ENCODE measurements at regions not wholly inside any gene's neighbourhood (a gene's known extent, or its start where the extent isn't known, plus 50 kb on each side); places are given as distances from the start of the nearest gene placed in this dataset.
"Not testable (repeated sequence)": the region's sequence is repeated elsewhere in the genome, so short reads cannot be mapped to it uniquely, and the experiment has no call there.

DNA sequence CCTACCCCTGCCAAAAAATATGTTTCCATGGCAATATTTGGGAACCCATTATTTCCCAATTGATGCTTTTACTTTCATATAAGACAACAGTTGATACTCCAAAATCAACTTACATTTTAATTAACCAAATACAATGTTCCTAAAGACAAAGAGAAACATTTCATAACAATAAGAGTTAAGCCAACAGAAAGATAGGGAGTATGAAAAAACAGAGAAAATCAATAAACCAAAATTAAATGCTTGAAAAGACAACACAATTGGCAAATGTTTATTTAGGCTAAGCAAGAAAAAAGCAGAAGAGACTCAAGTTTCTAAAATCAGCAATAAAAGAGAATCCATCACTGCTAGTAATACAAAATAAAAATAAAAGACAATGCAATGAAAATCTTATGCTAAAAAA is 123.1 kb upstream of the VPREB1 start:
- no peak for TF ChIP-seq CTCF (IDR thresholded peaks at IDR 0.05; ENCODE audit: insufficient read depth, low read length)
- no peak overlapping the region for H3K4me3 ChIP-seq (ENCODE audit: low read depth, low read length)
- DNase-seq (ENCODE audit: low read depth), result no peak

- no peak for DNase-seq (ENCODE audit: low read depth)
- H3K4me3 ChIP-seq (ENCODE audit: low read depth, low read length), result no peak overlapping the region
- no peak for TF ChIP-seq CTCF (IDR thresholded peaks at IDR 0.05; ENCODE audit: insufficient read depth, low read length)
These were observed 124.4 kb upstream of the VPREB1 start for GRCh38 chr22:22120160-22120559.

DNA sequence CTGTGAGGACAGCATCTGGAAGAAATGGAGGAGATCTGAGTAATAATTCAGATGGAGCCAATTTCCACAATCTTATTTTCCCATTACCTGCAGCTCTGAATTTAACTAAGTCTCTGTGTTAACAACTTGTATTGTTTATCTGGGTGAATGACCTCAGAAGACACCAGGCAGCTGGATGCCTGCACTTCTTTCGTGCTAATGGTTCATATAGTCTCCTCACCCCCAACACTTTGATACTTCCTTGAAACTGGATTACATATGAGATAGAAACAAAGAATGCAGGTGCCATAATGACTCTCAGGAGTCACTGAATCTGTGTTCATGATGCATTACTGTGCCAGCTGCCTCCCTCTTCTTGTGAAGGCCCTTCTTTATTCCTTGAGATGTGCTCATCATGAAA is 125.6 kb upstream of the VPREB1 start:
- no peak for TF ChIP-seq CTCF (IDR thresholded peaks at IDR 0.05; ENCODE audit: insufficient read depth, low read length)
- no peak for DNase-seq (ENCODE audit: low read depth)
- H3K4me3 ChIP-seq (ENCODE audit: low read depth, low read length), result no peak overlapping the region

- not testable (repeated sequence) for H3K4me3 ChIP-seq (ENCODE audit: low read depth, low read length); DNase-seq (ENCODE audit: low read depth)
These were observed 126.6 kb upstream of the VPREB1 start for GRCh38 chr22:22117864-22118544.

GRCh38 chr22:22116997-22117770 is 127.4 kb upstream of the VPREB1 start:
- not testable (repeated sequence) for DNase-seq (ENCODE audit: low read depth); H3K4me3 ChIP-seq (ENCODE audit: low read depth, low read length)

DNA sequence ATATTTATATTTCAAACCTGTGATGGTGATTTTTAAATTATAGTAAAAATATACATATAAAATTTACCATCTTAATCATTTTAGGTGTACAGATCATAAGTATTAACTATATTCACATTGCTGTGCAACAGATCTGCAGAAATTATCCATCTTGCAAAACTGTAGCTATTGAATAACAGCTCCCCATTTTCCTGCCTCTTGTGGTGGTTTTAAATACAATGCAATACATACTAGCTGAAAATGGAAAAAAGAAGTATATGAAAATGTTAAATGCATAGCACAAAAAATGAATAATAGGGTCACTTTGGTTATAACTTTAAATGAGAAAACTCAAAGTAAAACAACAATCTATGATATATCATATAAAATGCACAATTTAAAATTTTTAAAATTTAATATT is 130.9 kb upstream of the VPREB1 start:
- H3K4me3 ChIP-seq (ENCODE audit: low read depth, low read length), result no peak overlapping the region
- DNase-seq (ENCODE audit: low read depth), result no peak
- TF ChIP-seq CTCF (IDR thresholded peaks at IDR 0.05; ENCODE audit: insufficient read depth, low read length), result no peak

GRCh38 chr22:22112533-22113294 is 130.1 kb upstream of the TOP3B start:
- TF ChIP-seq CTCF (IDR thresholded peaks at IDR 0.05; ENCODE audit: insufficient read depth, low read length), result no peak
- H3K4me3 ChIP-seq (ENCODE audit: low read depth, low read length), result no peak overlapping the region
- DNase-seq (ENCODE audit: low read depth), result no peak
